ENCODE measurements at regions not wholly inside any gene's neighbourhood (a gene's known extent, or its start where the extent isn't known, plus 50 kb on each side); places are given as distances from the start of the nearest gene placed in this dataset.

DNA sequence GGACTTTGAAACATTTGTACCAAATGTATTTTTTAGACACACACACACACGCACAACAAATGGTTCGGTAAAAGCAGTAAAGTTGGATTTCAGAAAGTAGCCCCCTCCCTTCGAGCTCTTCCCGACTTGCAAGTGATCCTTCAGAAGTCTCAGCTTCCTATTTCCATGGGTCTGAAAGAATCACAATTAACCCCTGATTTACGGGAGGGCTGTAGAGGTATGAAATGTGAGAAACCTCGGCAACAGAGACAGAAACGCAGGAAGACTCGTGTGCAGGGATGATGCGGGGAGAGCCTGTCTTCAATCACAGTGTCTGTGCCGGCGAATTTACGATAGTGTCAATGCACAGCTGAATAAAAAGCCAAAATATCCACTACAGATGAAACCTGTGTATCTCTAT is 60.7 kb upstream of the VRK1 start:
- no peak for TF ChIP-seq CTCF (IDR thresholded peaks at IDR 0.05; ENCODE audit: insufficient read depth, low read depth, low read length)
- TF ChIP-seq EZH2 (IDR thresholded peaks at IDR 0.05; ENCODE audit: insufficient read depth, low read length), result no peak

All from astrocyte (in vitro differentiated cells and primary cell).